GM12878 (cell line): ENCODE measurements at regions not wholly inside any gene's neighbourhood (a gene's known extent, or its start where the extent isn't known, plus 50 kb on each side); places are given as distances from the start of the nearest gene placed in this dataset.
"Not testable (repeated sequence)": the region's sequence is repeated elsewhere in the genome, so short reads cannot be mapped to it uniquely, and the experiment has no call there.

Source experiments
- ATAC-seq: fragments of 200-7000 bp; cut with Tn5 transposase; 3 replicates; pipeline ENCODE4 v1.9.1; 2020; ENCODE audit warnings: mild to moderate bottlenecking, moderate library complexity
- BruUV-seq: library from RNA; stranded (reverse); fragments of 400-500 nt; replicated peaks from 2 replicates; lab custom pipeline; 2021; lab: Mats Ljungman, UMichigan
- CTCF ChIA-PET: fragments of 300-600 bp; sonication (Branson Sonifier 250); formaldehyde crosslinking; extraction: SDS; loops from one replicate; lab custom pipeline; 2021; ENCODE audit warnings: inconsistent platforms; lab: Yijun Ruan, JAX
- POLR2A ChIA-PET: fragments of 350-600 bp; formaldehyde crosslinking; extraction: SDS; loops from one replicate; lab custom pipeline; 2021; ENCODE audit warnings: inconsistent platforms; lab: Charles Lee
- RAD21 ChIA-PET: fragments of 300-600 bp; sonication (Branson Sonifier 250); formaldehyde crosslinking; loops from one replicate; lab custom pipeline; 2023; ENCODE audit warnings: antibody characterized with exemption; ENCODE audit not compliant: unreplicated experiment; lab: Charles Lee
- SMC1A ChIA-PET: fragments of 300-600 bp; sonication (Branson Sonifier 250); formaldehyde crosslinking; loops from one replicate; lab custom pipeline; 2023; ENCODE audit not compliant: unreplicated experiment, uncharacterized antibody; lab: Charles Lee
- DNase-seq: peaks from one replicate; pipeline ENCODE4 v3.0.0-alpha.2; 2011; ENCODE audit warnings: low read depth, low spot score
- FAIRE-seq: peaks from 3 replicates; lab custom pipeline; 2011; peaks lifted over from hg19 to GRCh38; lab: Jason Lieb, UNC
- H2AFZ ChIP-seq: 2 replicates; pipeline ENCODE4 v1.6.0; 2011; ENCODE audit warnings: low read depth, low read length, control low read depth; ENCODE audit not compliant: control insufficient read depth
- H3K27ac ChIP-seq: 2 replicates; pipeline ENCODE4 v1.5.1; 2011; ENCODE audit warnings: control low read depth; ENCODE audit not compliant: control insufficient read depth, insufficient read depth
- H3K27me3 ChIP-seq, 2 experiments: replicated peaks in 1 of 2; 2 replicates each; pipeline versions ENCODE4 v1.6.0 to v1.6.1; 2011; ENCODE audit warnings: low read length in 1 of 2; ENCODE audit not compliant: control insufficient read depth in 2 of 2, insufficient read depth in 2 of 2
- H3K36me3 ChIP-seq, 2 experiments: 2 replicates each; pipeline ENCODE4 v1.5.1; 2011; ENCODE audit warnings: low read length in 1 of 2; ENCODE audit not compliant: control insufficient read depth in 2 of 2, insufficient read depth in 2 of 2
- H3K4me1 ChIP-seq: 2 replicates; pipeline ENCODE4 v1.6.1; 2011; ENCODE audit warnings: mild to moderate bottlenecking, low read length, moderate library complexity, mixed read lengths; ENCODE audit not compliant: control insufficient read depth, insufficient read depth
- H3K4me2 ChIP-seq: 2 replicates; pipeline ENCODE4 v1.6.0; 2011; ENCODE audit warnings: control low read depth; ENCODE audit not compliant: control insufficient read depth, insufficient read depth
- H3K4me3 ChIP-seq: fragments of 200-600 bp; sonication (generic); 2 replicates; pipeline ENCODE4 v1.5.1; 2016
- H3K79me2 ChIP-seq: 2 replicates; pipeline ENCODE4 v1.6.0; 2011; ENCODE audit warnings: low read length; ENCODE audit not compliant: control insufficient read depth, insufficient read depth
- H3K9ac ChIP-seq: 2 replicates; pipeline ENCODE4 v1.8.0; 2011; ENCODE audit warnings: low read length, control low read depth, mixed read lengths; ENCODE audit not compliant: control insufficient read depth, insufficient read depth
- H3K9me3 ChIP-seq: replicated peaks from 3 replicates; pipeline ENCODE4 v1.5.1; 2011; ENCODE audit warnings: mild to moderate bottlenecking, low read length; ENCODE audit not compliant: control insufficient read depth, insufficient read depth
- H4K20me1 ChIP-seq: 2 replicates; pipeline ENCODE4 v1.6.0; 2011; ENCODE audit not compliant: control insufficient read depth, insufficient read depth
- E2F4 ChIP-seq: IDR thresholded peaks from 2 replicates; pipeline ENCODE4 v1.6.1; 2012; ENCODE audit warnings: low read depth, low read length, improper control_type of control experiment
- EZH2 ChIP-seq: IDR thresholded peaks from 2 replicates; pipeline ENCODE4 v1.6.1; 2012; ENCODE audit warnings: low read depth, mild to moderate bottlenecking, control low read depth, inconsistent platforms, low read length, borderline replicate concordance; ENCODE audit not compliant: control insufficient read depth
- FOXM1 ChIP-seq: IDR thresholded peaks from 2 replicates; pipeline ENCODE4 v1.6.1; 2012; ENCODE audit warnings: low read depth, mild to moderate bottlenecking, inconsistent platforms, low read length, moderate library complexity
- MXI1 ChIP-seq: fragments of 150-350 bp; IDR thresholded peaks from 2 replicates; pipeline ENCODE4 v1.6.1; 2011; ENCODE audit warnings: low read depth, mild to moderate bottlenecking, inconsistent platforms, low read length, improper control_type of control experiment
- MYB ChIP-seq: fragments of 150-350 bp; IDR thresholded peaks from 2 replicates; pipeline ENCODE4 v1.6.1; 2014; ENCODE audit warnings: mild to moderate bottlenecking, low read depth, low read length, borderline replicate concordance
- RFX5 ChIP-seq: IDR thresholded peaks from 2 replicates; pipeline ENCODE4 v1.6.1; 2011; ENCODE audit warnings: low read depth, low read length, improper control_type of control experiment
- SMAD1 ChIP-seq: fragments of 450-650 bp; IDR thresholded peaks from 2 replicates; pipeline ENCODE4 v1.6.1; 2018; ENCODE audit warnings: mild to moderate bottlenecking, low read depth; ENCODE audit not compliant: partially characterized antibody
- WGBS: methylation state at CpG from one replicate; pipeline ENCODE4 v1.1.6; 2016; ENCODE audit warnings: low lambda C conversion rate; ENCODE audit not compliant: insufficient replicate concordance, insufficient coverage; ENCODE audit errors: missing lambda C conversion rate; 5-methylcytosine and 5-hydroxymethylcytosine counted together
- in situ Hi-C: fragments of 300-500 bp; cut with MboI; formaldehyde crosslinking; loops from 9 replicates; pipeline ENCODE4 v1.14.3; 2018; ENCODE audit warnings: mixed read lengths
- intact Hi-C: fragments of 100-400 bp; cut with micrococcal nuclease; formaldehyde crosslinking; loops from one replicate; pipeline ENCODE4 v1.14.2; 2022; ENCODE audit not compliant: unreplicated experiment
- TF ChIP-seq, protein P1 (sequence below): fragments of 450-650 bp; IDR thresholded peaks from 2 replicates; pipeline ENCODE4 v1.6.1; 2017; ENCODE audit warnings: antibody characterized with exemption, mild to moderate bottlenecking, moderate library complexity
- TF ChIP-seq, protein P2 (sequence below): fragments of 450-650 bp; IDR thresholded peaks from 2 replicates; pipeline ENCODE4 v1.6.1; 2017; ENCODE audit warnings: mild to moderate bottlenecking, low read depth, inconsistent platforms; ENCODE audit not compliant: poor library complexity, severe bottlenecking

- TF ChIP-seq, protein P1, sequence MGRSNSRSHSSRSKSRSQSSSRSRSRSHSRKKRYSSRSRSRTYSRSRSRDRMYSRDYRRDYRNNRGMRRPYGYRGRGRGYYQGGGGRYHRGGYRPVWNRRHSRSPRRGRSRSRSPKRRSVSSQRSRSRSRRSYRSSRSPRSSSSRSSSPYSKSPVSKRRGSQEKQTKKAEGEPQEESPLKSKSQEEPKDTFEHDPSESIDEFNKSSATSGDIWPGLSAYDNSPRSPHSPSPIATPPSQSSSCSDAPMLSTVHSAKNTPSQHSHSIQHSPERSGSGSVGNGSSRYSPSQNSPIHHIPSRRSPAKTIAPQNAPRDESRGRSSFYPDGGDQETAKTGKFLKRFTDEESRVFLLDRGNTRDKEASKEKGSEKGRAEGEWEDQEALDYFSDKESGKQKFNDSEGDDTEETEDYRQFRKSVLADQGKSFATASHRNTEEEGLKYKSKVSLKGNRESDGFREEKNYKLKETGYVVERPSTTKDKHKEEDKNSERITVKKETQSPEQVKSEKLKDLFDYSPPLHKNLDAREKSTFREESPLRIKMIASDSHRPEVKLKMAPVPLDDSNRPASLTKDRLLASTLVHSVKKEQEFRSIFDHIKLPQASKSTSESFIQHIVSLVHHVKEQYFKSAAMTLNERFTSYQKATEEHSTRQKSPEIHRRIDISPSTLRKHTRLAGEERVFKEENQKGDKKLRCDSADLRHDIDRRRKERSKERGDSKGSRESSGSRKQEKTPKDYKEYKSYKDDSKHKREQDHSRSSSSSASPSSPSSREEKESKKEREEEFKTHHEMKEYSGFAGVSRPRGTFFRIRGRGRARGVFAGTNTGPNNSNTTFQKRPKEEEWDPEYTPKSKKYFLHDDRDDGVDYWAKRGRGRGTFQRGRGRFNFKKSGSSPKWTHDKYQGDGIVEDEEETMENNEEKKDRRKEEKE = no peak
- TF ChIP-seq FOXM1 = no peak
Observed at GRCh38 chr6:85911067-85911466, 268.4 kb upstream of the SYNCRIP start (continued).

- H3K36me3 ChIP-seq, H3K9me3 ChIP-seq, H3K9ac ChIP-seq, DNase-seq, H3K4me2 ChIP-seq, SMC1A ChIA-PET, H3K27ac ChIP-seq, H3K79me2 ChIP-seq, POLR2A ChIA-PET, ATAC-seq, FAIRE-seq, intact Hi-C loops, H2AFZ ChIP-seq, RAD21 ChIA-PET, H4K20me1 ChIP-seq, BruUV-seq, H3K4me3 ChIP-seq, CTCF ChIA-PET, H3K4me1 ChIP-seq, in situ Hi-C loops, H3K27me3 ChIP-seq: not testable (repeated sequence)
- 11% methylated on average over 4 of the region's 4 CpGs for WGBS
Observed at GRCh38 chr6:85908120-85908519, 265.4 kb upstream of the SYNCRIP start.

- SMC1A ChIA-PET = no interaction called here
- Histone ChIP-seq H3K27me3 (no peaks in the 10 kb centered on the region), H3K4me1 (no peaks in the 10 kb centered on the region), H3K27ac (no peak overlapping the region), H3K4me3 (no peak overlapping the region), H3K36me3 (no peaks in the 10 kb centered on the region), H2AFZ (no peak overlapping the region), H3K4me2 (no peak overlapping the region), H3K79me2 (no peaks in the 10 kb centered on the region), H4K20me1 (no peaks in the 10 kb centered on the region), H3K9me3 (no peaks in the 10 kb centered on the region), H3K9ac (no peak overlapping the region)
- DNase-seq (no peak), ATAC-seq (no peak), FAIRE-seq (no peak)
- in situ Hi-C loops = no loop called here
- intact Hi-C loops = no loop called here
- CTCF ChIA-PET = interaction anchor here (0.6 kb wide), 1 partner anchor 79 kb away, joined by 3 read pairs; no protein-coding TSS in a partner anchor
- POLR2A ChIA-PET = no interaction called here
- BruUV-seq = no TSS peak
- 0% methylated on average over 3 of the region's 3 CpGs for WGBS
- RAD21 ChIA-PET = no interaction called here
- TF ChIP-seq EZH2 (no peak), FOXM1 (no peak), MXI1 (no peak), E2F4 (no peak), RFX5 (no peak), MYB (no peak), SMAD1 (no peak)
- TF ChIP-seq, protein P2, sequence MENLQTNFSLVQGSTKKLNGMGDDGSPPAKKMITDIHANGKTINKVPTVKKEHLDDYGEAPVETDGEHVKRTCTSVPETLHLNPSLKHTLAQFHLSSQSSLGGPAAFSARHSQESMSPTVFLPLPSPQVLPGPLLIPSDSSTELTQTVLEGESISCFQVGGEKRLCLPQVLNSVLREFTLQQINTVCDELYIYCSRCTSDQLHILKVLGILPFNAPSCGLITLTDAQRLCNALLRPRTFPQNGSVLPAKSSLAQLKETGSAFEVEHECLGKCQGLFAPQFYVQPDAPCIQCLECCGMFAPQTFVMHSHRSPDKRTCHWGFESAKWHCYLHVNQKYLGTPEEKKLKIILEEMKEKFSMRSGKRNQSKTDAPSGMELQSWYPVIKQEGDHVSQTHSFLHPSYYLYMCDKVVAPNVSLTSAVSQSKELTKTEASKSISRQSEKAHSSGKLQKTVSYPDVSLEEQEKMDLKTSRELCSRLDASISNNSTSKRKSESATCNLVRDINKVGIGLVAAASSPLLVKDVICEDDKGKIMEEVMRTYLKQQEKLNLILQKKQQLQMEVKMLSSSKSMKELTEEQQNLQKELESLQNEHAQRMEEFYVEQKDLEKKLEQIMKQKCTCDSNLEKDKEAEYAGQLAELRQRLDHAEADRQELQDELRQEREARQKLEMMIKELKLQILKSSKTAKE = no peak
Observed at GRCh38 chr6:85892346-85892745, 249.7 kb upstream of the SYNCRIP start.
